GM19463 (cell line): ENCODE measurements at regions not wholly inside any gene's neighbourhood (a gene's known extent, or its start where the extent isn't known, plus 50 kb on each side); places are given as distances from the start of the nearest gene placed in this dataset.
"Not testable (repeated sequence)": the region's sequence is repeated elsewhere in the genome, so short reads cannot be mapped to it uniquely, and the experiment has no call there.

Experiments used
- ATAC-seq: cut with Tn5 transposase; IDR thresholded peaks from one replicate; pipeline ENCODE4 v1.9.1; 2021; ENCODE audit warnings: mild to moderate bottlenecking, moderate library complexity; ENCODE audit not compliant: unreplicated experiment

DNA sequence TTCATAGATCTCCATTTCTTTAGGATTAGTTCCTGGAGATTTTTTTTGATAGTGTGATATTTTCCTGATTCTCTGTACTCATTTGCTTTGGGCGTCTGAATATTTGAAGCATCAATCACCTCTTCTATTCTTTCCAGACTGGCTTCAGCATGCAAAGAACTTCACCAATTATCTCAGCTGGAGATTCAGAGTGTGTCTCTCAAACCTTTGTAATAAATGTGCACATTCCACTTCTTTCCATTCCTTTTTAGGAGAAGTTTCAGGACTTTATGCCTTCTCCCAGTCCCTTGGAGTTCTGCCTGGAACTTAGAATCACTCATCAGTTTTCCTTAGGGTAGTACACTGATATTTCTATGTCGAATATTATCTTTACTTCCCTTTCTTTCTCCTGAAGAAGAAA is 334.8 kb downstream of the TEX13C start:
- ATAC-seq: no peak

DNA sequence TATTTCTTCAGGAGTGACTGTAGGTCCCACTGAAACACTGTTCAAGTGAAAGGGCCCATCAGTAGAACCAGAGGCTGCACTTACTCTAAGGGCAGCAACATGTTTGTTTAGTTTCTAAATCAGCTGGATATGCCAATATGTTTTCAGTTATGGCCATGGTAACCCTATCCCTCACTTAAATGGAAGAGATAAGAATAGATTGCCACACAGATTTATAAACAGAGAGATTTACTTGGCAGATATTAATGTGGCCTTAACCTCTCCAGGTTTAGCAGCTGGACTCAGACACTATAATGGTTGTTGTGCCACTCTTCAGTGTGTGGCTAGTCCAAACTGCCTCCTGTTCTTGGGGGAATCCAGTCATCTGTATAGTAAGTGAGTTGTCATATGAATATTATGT is 354.1 kb downstream of the TEX13C start:
- ATAC-seq: no peak

DNA sequence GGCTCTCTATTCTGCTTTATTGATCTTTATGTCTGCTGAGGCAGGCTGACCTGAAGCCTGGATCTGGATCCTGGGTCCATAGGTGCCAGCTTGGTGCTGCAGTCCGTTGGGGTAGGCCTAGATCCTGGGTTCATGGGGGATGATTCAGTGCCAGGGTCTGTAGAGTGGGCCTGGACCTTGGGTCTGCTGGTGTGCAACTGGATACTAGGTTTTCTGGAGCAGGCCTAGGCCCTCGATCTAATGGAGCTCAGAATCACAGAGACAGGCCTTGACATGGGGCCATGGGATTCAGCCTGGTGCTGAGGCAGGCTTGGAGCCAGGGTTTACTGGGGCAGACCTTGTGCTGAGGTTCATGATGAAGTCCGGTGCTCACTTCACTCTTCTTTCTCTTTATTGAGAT is 358.6 kb downstream of the TEX13C start:
- no peak for ATAC-seq

DNA sequence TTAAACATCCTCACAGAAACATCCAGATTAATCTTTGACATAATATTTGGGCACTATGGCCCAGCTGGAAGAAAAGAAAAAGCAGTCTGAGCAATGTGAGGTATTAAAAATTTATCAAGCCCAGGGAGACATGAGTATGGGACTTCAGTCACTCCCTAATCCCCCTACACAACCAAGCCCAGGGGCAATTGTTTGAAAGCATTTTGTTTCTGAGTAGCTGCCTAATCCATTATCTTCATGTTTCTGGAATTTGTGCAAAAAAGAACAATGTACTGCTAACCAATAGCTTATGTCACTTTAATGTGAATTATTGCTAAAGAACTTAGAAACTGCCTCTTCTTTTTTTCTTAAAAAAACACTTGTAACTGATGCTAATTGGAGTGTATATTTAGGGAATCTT is 360.7 kb downstream of the TEX13C start:
- ATAC-seq: no peak

DNA sequence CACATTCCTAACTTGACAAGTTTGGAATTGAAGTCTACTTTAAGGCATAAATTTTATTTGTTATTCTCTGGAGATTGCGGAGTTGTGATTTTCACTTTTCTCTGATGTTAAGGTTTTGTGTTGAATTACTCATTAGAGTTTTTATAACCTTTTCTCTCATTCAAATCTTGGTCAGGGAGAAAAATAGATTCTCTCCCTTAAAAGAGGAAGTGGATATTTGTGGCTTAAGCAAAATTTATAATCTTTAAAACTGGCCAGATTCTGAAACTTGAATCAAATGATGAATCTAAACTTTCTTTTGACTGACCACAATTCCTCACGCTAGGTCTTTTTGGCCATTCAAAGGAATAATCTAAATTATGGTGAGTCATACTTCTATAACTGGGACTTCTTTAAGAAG is 361.4 kb downstream of the TEX13C start:
- ATAC-seq: peak; percentile 30

DNA sequence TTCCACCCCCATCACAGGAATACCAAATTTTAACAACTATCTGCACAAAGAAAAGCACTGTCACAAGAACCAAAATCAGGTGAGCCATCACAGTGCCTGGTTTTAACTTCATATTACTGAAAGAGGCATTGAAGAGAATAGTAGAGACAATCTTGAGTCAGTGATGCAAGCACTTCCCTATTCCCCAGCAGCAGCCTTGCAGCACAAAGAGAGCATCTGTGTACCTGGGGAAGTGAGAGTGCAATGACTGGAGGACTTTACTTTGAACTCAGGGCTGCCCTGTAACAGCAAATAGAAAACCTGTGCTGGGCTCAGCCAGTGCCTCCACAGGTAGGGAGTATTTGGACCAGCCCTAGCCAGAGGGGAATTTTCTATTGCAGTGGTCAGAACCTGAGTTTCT is 361.8 kb downstream of the TEX13C start:
- ATAC-seq: peak; percentile 47

GRCh38 chrX:125690522-125690921 is 370.9 kb downstream of the TEX13C start:
- ATAC-seq: not testable (repeated sequence)

DNA sequence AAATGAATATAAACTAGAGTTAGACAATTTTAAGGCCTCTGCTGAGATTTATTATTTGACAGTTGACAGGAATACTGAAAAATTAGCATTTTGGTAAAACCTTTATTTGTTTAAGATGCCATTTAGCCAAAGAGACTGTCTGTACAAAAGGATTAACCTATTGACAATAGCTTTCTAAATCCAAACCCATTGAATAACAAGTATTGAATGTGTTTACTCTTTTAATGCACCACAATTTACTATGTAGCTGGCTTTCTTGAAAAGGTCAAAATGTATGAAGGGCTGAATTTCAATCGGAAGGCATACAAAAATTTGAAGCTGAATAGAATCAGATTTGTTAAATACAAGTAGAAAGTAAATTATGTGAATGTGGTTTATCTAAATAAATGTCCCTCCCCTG is 374.5 kb downstream of the TEX13C start:
- no peak for ATAC-seq

DNA sequence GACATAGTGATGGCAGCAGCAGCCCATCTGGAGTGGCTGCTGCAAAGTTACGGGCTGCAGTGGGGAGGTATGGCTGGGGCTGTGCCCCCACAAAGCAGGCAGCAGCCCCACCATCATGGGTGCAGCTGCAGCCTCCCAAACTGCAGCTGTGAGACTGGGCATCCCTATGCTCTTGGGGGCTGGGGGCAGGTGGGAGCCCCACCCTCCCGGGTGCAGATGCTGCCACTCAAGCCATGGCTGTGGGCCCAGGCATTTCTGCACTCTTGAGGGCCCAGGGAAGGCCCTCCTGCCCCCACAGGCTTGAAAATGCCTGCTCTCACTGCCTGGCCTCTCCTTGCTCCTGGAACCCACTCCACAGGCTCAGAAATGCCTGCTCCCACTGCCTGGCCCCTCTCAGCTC is 389.4 kb downstream of the TEX13C start:
- no peak for ATAC-seq

GRCh38 chrX:125709532-125709931 is 389.9 kb downstream of the TEX13C start:
- ATAC-seq: no peak

DNA sequence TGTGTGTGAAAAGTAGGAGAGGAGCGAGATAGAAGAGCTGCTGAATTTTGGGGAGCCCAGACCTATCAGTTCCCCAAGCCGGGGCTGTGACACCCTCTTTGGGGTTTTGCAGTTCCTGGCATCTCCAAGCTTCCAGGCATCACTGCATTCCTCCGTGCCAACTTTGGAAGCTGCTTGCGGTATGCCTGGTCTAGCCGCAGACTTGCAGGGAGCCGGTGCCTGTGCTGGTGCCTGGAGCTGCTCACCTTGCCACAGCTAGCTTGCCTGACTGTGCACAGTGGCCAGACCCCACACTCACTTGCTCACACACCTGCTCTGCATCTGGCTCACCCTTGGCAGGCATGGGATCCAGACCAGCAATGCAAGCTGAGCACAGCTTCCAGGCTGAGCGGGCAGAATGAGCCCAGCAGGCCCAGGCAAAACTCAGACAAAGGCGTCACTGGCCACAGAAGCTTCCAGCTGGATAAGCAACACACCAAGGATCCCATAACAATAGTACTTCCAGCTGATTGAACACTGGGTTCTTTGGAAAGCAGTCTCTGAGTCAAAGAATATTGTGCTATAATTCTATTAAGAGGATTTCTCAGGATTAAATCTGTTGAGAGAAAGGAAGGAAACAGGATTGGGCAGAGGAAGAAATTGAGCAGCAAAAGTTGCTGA is 390.9 kb downstream of the TEX13C start:
- no peak for ATAC-seq

DNA sequence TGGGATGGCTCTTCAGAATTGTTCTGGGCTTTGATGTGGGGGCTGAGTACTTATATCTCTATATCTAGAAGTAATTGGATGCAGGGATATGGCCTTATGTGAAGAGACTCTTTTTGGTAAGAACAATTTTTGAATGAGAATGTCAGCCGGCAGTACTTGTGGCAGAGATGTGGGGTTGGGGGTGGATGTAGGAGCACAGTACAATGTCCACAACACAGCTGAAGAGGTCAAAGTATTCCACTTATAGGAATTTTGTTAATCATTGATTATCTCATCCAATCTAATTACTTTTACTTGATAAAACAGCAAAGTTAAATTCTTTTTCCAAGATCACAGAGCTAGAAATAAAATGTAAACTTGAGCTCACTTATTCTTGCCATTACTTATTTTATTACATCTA is 391.4 kb downstream of the TEX13C start:
- ATAC-seq: no peak

GRCh38 chrX:125713633-125714032 is 394.0 kb downstream of the TEX13C start:
- ATAC-seq: no peak

DNA sequence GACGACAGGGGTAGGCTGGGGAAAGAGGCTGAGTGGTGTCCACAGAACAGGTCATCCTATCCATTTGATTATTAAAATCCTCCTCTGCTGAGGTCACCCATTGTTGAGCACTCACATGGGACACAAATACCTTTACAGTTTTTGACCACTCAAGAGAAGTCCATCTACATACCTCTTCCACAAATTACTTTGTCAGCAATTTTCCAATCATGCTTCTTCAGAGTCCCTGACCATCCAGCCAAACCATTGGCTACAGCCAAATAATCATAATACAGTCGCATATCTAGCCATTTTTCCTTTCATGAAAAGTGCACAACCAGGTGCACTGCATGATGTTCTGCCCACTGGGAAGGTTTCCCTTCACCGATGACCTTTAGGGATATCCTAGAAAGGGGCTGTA is 407.4 kb downstream of the TEX13C start:
- no peak for ATAC-seq

DNA sequence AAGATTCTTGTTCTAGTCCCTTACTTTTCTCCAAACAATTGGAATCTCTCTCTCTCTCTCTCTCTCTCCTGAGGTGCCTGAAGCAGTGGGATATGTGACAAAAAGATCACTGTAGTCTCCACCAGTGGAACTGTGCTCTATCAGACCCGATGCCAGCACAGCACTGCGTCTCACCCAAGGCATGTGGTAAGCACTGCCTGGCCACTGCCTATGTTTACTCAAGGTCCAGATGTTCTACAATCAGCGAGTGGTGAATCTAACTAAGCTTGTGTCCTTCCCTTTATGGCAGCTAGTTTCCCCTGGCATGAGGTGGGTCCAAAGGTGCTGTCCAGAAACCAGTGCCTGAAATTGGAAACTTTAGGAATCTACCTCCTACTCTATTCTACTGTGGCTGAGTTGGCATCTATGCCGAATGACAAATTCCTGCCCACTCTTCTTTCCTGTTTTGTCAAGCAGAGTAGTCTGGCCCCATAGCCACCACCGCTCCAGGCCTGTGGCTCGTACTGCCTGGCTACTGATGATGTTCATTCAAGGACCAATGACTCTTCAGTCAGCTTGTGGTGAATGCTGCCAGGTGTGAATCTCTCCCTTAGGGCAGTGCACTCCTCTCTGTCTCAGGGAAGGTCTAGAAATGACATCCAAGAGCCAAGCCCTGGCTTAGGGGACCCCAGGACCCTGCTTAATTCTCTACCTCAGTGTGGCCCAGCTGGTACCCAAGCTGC is 416.5 kb downstream of the TEX13C start:
- no peak for ATAC-seq

GRCh38 chrX:125742811-125743210 is 423.1 kb downstream of the TEX13C start:
- no peak for ATAC-seq

GRCh38 chrX:125744914-125745313 is 421.2 kb downstream of the DCAF12L2 start:
- ATAC-seq: no peak

DNA sequence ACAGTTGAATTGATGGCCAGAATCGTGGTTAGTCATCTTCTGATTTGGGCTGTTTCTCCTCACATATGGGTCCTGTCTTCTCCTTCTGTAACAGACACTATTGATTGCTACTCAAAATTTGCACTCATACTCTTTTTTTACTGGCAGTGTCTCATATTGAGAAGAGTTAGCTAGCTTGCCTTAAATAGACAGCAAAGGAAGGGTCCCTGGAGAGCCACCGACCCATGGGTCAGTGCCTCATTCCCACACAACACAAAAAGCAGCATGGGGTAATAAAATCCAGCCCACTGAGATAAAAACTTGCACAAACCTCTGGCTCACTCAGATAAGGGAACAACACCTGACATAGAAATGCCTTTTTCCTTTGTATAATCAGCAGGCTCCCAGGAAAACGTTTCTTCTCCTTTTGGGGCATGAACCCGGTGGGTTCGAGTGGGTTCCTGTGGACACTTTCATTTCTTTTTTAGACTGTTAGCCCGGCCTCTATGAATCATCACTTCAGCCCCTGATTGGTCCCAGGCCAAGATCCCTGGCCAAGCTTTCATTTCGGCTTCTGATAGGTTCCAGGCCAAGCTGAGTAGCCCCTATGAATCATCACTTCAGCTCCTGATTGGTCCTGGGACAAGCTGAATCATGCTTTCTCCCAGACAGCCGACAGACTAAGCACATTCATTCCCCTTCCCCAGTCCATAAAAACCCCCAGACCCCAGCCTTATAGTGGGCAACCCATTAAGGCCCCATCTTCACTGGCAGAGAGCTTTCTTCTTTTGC is 408.1 kb downstream of the DCAF12L2 start:
- ATAC-seq: no peak

DNA sequence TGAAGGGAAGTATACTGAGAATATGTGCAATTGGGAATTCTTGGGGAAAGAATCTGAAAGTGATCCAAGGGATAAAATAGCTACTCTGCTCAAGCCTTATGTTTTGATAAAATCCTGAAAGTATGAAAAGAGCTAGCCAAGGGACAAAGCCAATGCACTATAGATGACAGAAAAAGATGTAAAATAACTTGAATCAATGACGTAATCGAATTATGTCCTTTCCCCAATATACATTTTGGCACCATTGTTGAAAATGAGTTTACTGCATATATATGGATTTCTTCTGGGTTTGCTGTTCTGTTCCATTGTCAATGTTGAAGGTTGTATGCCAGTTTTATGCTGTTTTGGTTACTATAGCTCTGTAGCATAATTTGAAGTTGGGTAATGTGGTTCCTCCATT is 407.3 kb downstream of the DCAF12L2 start:
- no peak for ATAC-seq

- ATAC-seq: no peak
Observed at GRCh38 chrX:125762954-125763353, 403.1 kb downstream of the DCAF12L2 start.

DNA sequence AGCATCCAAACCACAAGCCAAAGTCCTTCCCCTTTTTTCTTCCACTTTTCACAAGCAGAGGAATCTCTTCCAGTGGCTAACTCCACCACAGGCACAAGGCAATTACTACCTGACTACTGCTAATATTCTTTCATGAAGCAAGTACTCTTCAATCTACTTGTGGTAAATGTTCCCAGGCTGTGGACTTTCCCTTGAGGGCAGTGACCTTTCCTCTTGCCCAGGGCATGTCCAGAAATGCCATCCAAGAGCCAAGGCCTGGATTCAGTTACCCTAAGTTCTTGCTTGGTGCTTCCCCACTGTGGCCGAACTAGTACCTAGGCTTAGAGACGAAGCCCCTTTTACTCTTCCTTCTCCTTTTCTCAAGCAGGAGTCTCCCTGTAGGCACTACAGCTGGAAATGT is 400.7 kb downstream of the DCAF12L2 start:
- no peak for ATAC-seq

DNA sequence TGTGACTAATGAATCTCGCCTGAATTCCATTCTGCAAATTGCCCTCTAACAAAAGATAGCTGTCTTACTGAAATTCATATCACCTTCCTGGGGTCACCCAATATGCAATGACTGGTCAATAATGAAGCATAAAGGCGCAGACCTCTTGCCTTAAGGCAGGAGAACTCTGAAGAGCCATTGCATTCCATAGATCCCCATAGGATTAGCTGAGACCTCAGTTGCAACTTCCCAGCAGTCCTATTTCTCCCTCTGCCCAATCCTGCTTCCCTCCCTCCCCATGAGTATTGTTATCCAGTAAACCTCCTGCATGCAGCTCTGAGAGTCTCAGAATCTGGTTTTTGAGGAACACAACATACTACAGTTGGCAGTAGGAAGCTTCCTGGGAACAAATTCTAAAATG is 396.5 kb downstream of the DCAF12L2 start:
- ATAC-seq: no peak
